Neuron (in vitro differentiated cells): ENCODE measurements at regions not wholly inside any gene's neighbourhood (a gene's known extent, or its start where the extent isn't known, plus 50 kb on each side); places are given as distances from the start of the nearest gene placed in this dataset.

Experiments used
- H2AFZ ChIP-seq: one replicate; pipeline ENCODE4 v1.6.1; 2013; ENCODE audit warnings: low read depth, mild to moderate bottlenecking, inconsistent platforms, low read length, moderate library complexity
- H3K27me3 ChIP-seq: one replicate; pipeline ENCODE4 v1.6.1; 2013; ENCODE audit warnings: low read length; ENCODE audit not compliant: insufficient read depth
- H3K36me3 ChIP-seq: one replicate; pipeline ENCODE4 v1.6.1; 2013; ENCODE audit warnings: low read length; ENCODE audit not compliant: insufficient read depth
- H3K4me1 ChIP-seq: one replicate; pipeline ENCODE4 v1.6.1; 2013; ENCODE audit warnings: low read length; ENCODE audit not compliant: insufficient read depth
- H3K4me3 ChIP-seq: 2 replicates; pipeline ENCODE4 v1.5.1; 2013; ENCODE audit warnings: mild to moderate bottlenecking, low read length, moderate library complexity
- H3K9me3 ChIP-seq: one replicate; pipeline ENCODE4 v1.6.1; 2013; ENCODE audit warnings: low read length

- no peaks in the 10 kb centered on the region for H3K27me3 ChIP-seq
- H3K4me1 ChIP-seq: no peaks in the 10 kb centered on the region
- no peak overlapping the region for H2AFZ ChIP-seq
- H3K36me3 ChIP-seq: no peaks in the 10 kb centered on the region
- no peaks in the 10 kb centered on the region for H3K9me3 ChIP-seq
- H3K4me3 ChIP-seq: no peak overlapping the region
Measured at GRCh38 chr20:11467436-11467835, 450.3 kb upstream of the BTBD3 start.

GRCh38 chr20:11468880-11469279, 448.8 kb upstream of the BTBD3 start:
- Histone ChIP-seq H3K36me3 (no peaks in the 10 kb centered on the region), H3K4me3 (no peak overlapping the region), H2AFZ (no peak overlapping the region), H3K9me3 (no peaks in the 10 kb centered on the region), H3K4me1 (peaks cover 4% of the 10 kb centered on the region), H3K27me3 (no peaks in the 10 kb centered on the region)

GRCh38 chr20:11469795-11470435, 447.8 kb upstream of the BTBD3 start:
- no peaks in the 10 kb centered on the region for H3K9me3 ChIP-seq
- no peak overlapping the region for H2AFZ ChIP-seq
- H3K4me3 ChIP-seq: no peak overlapping the region
- H3K36me3 ChIP-seq: no peaks in the 10 kb centered on the region
- H3K4me1 ChIP-seq: peaks cover 7% of the 10 kb centered on the region
- H3K27me3 ChIP-seq: no peaks in the 10 kb centered on the region

GRCh38 chr20:11473983-11474382, 443.7 kb upstream of the BTBD3 start:
- no peak overlapping the region for H2AFZ ChIP-seq
- no peaks in the 10 kb centered on the region for H3K36me3 ChIP-seq
- H3K4me1 ChIP-seq: peaks cover 7% of the 10 kb centered on the region
- H3K27me3 ChIP-seq: no peaks in the 10 kb centered on the region
- no peaks in the 10 kb centered on the region for H3K9me3 ChIP-seq
- no peak overlapping the region for H3K4me3 ChIP-seq

GRCh38 chr20:11483697-11484096, 434.0 kb upstream of the BTBD3 start:
- no peaks in the 10 kb centered on the region for H3K4me1 ChIP-seq

GRCh38 chr20:11484479-11484878, 433.2 kb upstream of the BTBD3 start:
- Histone ChIP-seq H3K4me1 (no peaks in the 10 kb centered on the region), H3K4me3 (no peak overlapping the region), H3K36me3 (no peaks in the 10 kb centered on the region), H3K9me3 (no peaks in the 10 kb centered on the region), H2AFZ (no peak overlapping the region), H3K27me3 (no peaks in the 10 kb centered on the region)

More at GRCh38 chr20:11483697-11484096, 434.0 kb upstream of the BTBD3 start:
- Histone ChIP-seq H3K27me3 (no peaks in the 10 kb centered on the region), H3K9me3 (no peaks in the 10 kb centered on the region), H2AFZ (no peak overlapping the region), H3K36me3 (no peaks in the 10 kb centered on the region), H3K4me3 (no peak overlapping the region)

GRCh38 chr20:11492386-11492785, 425.3 kb upstream of the BTBD3 start:
- H3K36me3 ChIP-seq: no peaks in the 10 kb centered on the region
- H3K4me3 ChIP-seq: no peak overlapping the region
- H2AFZ ChIP-seq: no peak overlapping the region
- no peaks in the 10 kb centered on the region for H3K27me3 ChIP-seq
- no peaks in the 10 kb centered on the region for H3K9me3 ChIP-seq
- peaks cover 1% of the 10 kb centered on the region for H3K4me1 ChIP-seq

GRCh38 chr20:11492846-11493245, 424.8 kb upstream of the BTBD3 start:
- no peaks in the 10 kb centered on the region for H3K9me3 ChIP-seq
- no peaks in the 10 kb centered on the region for H3K27me3 ChIP-seq
- no peak overlapping the region for H3K4me3 ChIP-seq
- no peaks in the 10 kb centered on the region for H3K36me3 ChIP-seq
- no peak overlapping the region for H2AFZ ChIP-seq
- H3K4me1 ChIP-seq: peaks cover 6% of the 10 kb centered on the region

- Histone ChIP-seq H3K27me3 (no peaks in the 10 kb centered on the region), H3K4me1 (peaks cover 8% of the 10 kb centered on the region), H3K4me3 (no peak overlapping the region), H2AFZ (no peak overlapping the region), H3K9me3 (no peaks in the 10 kb centered on the region), H3K36me3 (no peaks in the 10 kb centered on the region)
Measured at GRCh38 chr20:11496380-11496779, 421.3 kb upstream of the BTBD3 start.

- Histone ChIP-seq H2AFZ (peak overlapping the region; percentile 37), H3K27me3 (no peaks in the 10 kb centered on the region), H3K9me3 (no peaks in the 10 kb centered on the region), H3K4me3 (no peak overlapping the region), H3K4me1 (peaks cover 8% of the 10 kb centered on the region), H3K36me3 (no peaks in the 10 kb centered on the region)
Measured at GRCh38 chr20:11497545-11497944, 420.1 kb upstream of the BTBD3 start.

GRCh38 chr20:11499101-11499634, 418.5 kb upstream of the BTBD3 start:
- H3K27me3 ChIP-seq: no peaks in the 10 kb centered on the region
- no peak overlapping the region for H2AFZ ChIP-seq
- peaks cover 8% of the 10 kb centered on the region for H3K4me1 ChIP-seq
- no peak overlapping the region for H3K4me3 ChIP-seq
- H3K9me3 ChIP-seq: no peaks in the 10 kb centered on the region
- H3K36me3 ChIP-seq: no peaks in the 10 kb centered on the region

GRCh38 chr20:11502061-11502460, 415.6 kb upstream of the BTBD3 start:
- no peak overlapping the region for H3K4me3 ChIP-seq
- no peaks in the 10 kb centered on the region for H3K36me3 ChIP-seq
- no peak overlapping the region for H2AFZ ChIP-seq
- peaks cover 8% of the 10 kb centered on the region for H3K4me1 ChIP-seq
- no peaks in the 10 kb centered on the region for H3K9me3 ChIP-seq
- no peaks in the 10 kb centered on the region for H3K27me3 ChIP-seq

GRCh38 chr20:11502671-11503070, 415.0 kb upstream of the BTBD3 start:
- Histone ChIP-seq H2AFZ (no peak overlapping the region), H3K9me3 (no peaks in the 10 kb centered on the region), H3K27me3 (no peaks in the 10 kb centered on the region), H3K36me3 (no peaks in the 10 kb centered on the region), H3K4me3 (no peak overlapping the region), H3K4me1 (peaks cover 4% of the 10 kb centered on the region)

GRCh38 chr20:11509776-11510175, 407.9 kb upstream of the BTBD3 start:
- Histone ChIP-seq H2AFZ (no peak overlapping the region), H3K36me3 (no peaks in the 10 kb centered on the region), H3K4me1 (peaks cover 4% of the 10 kb centered on the region), H3K27me3 (no peaks in the 10 kb centered on the region), H3K9me3 (no peaks in the 10 kb centered on the region), H3K4me3 (no peak overlapping the region)
